RPMI8226 (cell line): ENCODE measurements at regions not wholly inside any gene's neighbourhood (a gene's known extent, or its start where the extent isn't known, plus 50 kb on each side); places are given as distances from the start of the nearest gene placed in this dataset.
"Not testable (repeated sequence)": the region's sequence is repeated elsewhere in the genome, so short reads cannot be mapped to it uniquely, and the experiment has no call there.

Experiments used
- DNase-seq: peaks from one replicate; pipeline ENCODE4 v3.0.0-alpha.2; 2015

- no peak for DNase-seq
Observed at GRCh38 chr11:25327656-25328055, 830.8 kb downstream of the LUZP2 start.

DNA sequence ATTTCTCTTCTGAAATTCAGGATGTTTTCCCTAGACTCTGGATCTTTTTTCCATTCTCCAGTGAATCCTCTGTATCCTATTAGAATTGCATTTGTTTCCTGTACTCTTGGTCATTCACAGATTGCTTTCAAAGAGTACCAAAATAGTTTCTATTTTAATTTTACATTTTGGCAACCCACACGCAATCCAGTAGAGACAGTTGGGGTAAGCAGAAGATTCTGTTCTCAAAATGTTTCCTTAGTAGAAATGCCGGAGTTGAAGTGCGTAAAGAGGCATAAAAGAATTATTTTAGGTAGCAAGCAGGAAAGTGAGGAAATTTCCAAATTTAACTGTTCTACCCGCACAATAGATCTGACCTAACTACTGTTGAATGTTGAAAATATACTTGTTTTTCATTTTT is 842.4 kb downstream of the LUZP2 start:
- no peak for DNase-seq

DNA sequence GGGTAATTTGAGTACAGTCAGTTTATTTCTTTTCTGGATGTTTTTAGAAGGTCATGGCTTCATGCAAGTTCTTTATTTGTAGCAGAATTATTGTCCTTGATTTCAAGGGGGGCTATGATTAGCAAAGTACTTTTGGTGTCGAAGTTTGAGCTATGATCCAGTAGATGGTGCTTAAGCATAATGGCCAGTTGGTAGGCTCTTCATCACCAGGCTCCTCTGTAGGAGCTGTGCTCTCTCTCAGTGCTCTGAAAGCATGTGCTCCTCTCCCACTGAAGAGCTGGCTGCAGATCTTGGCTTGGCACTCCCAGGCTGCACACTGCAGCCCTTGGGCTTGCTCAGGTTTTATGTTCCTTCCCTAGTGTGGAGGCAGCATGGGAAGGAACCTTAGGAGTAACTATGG is 852.7 kb downstream of the LUZP2 start:
- no peak for DNase-seq

DNA sequence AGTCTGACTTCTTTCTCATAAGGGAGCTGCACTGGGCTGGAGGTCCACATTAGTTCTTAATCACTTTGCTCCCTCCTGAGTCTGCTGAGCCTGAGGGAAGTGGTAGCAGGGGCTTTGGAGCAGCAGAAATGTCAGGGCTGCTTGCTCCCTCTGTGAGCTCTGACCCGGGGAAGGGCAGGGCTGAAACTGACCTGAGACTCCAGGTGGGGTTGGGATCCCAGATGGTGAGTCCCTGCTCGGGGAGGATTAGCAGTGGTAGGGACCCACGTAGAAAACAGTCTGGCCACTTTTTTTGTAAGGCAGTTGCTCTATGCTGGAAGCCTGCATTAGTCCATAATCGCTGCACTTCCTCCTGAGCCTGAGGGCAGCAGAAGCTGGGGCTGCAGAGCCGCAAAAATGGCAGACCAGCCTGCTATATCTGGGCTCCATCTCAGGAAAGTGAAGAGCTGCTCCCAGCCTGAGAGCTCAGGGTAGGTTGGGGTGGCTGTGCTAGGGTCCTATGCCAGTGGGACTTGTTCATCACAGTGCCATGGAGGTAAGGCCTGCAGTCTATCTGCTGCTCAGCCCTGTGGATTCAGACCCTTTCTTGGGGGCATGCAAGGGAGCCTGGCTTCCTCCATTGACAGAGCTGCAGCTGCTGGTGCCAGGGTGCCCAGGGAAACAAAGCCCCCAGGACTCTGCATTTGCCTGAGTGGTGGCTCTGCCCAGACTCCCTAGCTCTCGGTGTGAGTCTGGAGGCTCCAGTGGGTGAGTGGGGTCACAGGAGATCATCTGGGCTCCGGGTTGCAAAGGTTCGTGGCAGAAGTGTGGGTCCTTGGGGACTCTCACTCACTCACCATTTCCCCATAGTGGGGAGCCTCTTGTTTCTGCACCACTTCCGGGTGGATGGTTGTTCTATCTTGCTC is 854.3 kb downstream of the LUZP2 start:
- no peak for DNase-seq

GRCh38 chr11:25357133-25357532 is 860.3 kb downstream of the LUZP2 start:
- no peak for DNase-seq

GRCh38 chr11:25377466-25377865 is 880.6 kb downstream of the LUZP2 start:
- no peak for DNase-seq

- DNase-seq, result no peak
Observed at GRCh38 chr11:25396847-25397246, 900.0 kb downstream of the LUZP2 start.

DNA sequence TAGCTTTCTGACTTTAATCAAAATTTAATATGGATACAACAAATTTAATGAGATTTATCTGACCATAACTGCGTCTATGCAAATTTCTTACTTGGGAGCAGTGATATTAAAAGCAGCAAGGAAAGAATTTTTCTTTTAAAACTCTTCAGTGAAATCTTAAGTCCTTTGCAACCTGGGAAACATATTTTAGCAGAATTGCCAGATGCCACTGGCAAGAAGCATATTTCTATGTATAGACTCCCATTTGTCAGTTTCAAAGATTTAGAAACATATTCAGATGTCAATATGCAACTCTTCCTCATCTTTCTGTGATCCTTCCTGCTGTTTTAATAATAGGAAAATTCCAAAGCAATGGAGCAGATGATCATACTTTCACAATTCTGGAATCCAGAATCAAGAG is 911.3 kb downstream of the LUZP2 start:
- no peak for DNase-seq

DNA sequence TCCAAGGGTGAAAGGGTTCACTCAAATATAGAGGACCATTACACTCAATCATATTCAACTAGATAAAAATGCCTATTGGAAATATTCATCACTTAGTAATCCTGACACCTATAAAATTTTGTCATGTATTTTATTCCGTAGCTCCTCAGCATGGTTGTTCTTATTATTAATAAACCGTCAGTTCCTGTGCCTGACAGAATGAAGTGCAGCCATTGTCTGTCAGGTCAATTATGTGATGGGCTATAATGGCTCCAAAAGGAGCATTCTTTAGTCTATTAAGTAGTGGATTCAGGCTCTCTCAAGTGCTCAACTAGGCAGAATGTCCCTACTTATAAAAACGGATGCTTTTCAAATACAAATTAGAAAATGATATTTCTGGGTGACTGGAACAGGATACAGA is 916.1 kb upstream of the ANO3 start:
- no peak for DNase-seq

DNA sequence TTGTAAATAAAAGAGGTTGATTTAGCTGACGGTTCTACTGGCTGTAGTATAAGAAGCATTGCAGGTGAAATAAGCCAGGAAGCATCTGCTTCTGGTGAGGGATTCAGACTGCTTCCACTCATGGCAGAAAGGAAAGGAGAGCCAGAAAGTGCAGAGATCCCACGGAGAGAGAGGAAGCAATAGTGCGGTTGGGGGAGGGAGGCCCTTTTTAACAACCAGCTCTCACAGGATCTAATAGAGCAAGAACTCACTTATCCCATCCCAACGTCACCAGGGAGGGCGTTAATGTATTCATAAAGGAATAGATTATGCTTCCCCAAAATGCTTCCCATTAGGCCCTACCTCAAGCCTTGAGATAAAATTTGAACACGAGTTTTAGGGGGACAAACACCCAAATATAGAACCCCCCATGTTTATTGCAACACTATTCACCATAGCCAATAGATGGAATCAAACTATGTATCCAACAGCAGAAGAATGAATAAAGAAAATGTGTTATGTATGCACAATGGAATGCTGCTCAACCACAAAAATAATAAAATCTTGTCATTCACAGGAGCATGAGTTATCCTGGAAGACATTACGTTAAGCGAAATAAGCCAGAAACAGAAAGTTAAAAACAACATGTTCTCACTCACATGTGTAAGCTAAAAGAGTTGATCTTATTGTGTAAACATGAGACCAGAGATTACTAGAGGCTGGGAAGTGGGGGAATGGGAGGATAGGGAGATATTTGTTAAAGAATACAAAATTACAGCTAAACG is 908.3 kb upstream of the ANO3 start:
- no peak for DNase-seq

- DNase-seq, result no peak
Observed at GRCh38 chr11:25432376-25432775, 899.6 kb upstream of the ANO3 start.

DNA sequence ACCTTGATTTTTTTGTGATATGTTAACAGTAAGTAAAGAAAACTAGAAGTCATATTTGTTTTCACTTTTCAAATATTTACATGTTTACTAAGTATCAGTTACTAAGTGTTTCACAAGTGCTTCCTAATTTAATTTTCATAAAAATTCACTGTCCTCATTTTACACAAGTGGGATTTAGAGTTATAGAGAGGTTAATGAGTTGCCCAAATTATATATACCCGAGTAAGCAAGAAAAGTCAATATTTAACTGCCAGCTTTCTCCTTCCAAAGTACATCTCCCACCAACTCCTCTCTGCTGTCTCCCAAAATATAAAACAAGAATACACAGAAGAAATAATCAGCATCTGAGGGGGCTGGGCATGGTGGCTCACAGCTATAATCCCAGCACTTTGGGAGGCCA is 896.7 kb upstream of the ANO3 start:
- DNase-seq, result no peak

DNA sequence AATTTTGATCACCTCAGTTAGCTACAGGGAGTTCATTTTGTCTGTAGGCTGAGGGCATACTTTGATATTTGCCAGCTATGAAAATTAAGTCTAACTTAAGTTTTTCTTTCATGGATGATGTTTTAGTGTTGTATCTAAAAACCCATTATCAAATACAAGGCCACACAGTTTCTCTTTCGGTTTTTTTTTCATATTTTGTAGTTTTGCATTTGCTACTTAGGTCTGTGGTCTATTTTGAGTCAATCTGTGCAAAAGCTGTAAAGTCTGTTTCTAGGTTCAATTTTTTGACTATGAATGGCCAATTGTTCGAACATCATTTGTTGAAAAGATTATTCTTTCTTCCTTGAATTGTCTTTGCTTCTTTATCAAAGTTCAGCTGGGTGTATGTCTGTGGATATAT is 895.6 kb upstream of the ANO3 start:
- DNase-seq, result no peak

- DNase-seq, result no peak
Observed at GRCh38 chr11:25441421-25441820, 890.5 kb upstream of the ANO3 start.

DNA sequence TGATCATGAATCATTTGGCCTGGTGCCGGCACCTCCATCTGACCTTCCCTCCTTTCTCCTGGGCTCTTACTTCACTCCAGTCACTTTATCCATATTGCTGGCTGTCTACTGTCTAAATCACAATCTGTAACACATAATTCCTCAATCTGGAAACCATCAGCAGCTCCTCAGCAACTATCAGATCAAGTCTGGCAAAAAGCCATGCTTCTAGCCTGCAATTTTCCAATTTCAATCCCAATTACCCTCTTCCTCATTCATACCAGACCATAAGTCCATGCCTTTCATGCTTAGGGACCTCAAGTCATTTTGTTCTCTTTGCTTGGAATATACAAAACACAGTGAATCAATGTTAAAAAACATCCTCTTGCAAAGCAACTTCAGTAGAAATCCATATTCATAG is 882.8 kb upstream of the ANO3 start:
- DNase-seq, result no peak

DNA sequence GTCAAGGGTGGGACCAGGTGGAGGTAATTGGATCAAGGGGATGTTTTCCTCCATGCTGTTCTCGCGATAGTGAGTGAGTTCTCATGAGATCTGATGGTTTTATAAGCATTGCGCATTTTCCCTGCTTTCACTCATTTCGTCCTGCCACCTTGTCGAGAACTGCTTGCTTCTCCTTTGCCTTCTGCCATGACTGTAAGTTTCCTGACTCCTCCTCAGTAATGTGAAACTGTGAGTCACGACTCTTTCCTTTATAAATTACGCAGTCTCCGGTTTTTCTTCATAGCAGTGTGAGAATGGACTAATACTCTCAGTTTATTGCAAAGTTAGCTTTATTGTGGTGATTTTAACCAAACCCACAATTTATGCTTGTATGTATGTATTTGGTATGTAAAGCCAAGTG is 878.5 kb upstream of the ANO3 start:
- no peak for DNase-seq

GRCh38 chr11:25456211-25456610 is 875.7 kb upstream of the ANO3 start:
- no peak for DNase-seq

GRCh38 chr11:25483915-25484635 is 847.9 kb upstream of the ANO3 start:
- no peak for DNase-seq

DNA sequence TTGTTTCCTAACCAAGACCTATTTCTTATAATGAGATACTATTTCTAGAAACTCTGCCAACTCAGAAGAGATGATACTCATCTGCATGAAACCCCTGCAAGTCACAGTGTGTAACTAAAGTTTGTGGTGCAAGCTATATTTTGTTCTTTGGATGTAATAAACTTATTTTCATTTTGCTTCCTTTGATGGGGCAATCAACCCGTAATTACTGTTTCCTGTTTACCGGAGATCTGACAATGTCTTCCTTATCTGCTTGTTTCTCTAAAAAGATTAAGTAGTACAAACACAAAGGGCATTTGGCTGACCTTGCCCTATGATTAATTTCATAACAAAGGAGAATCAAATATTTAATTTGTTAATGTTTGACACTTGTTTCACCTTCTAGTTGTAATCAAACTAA is 846.6 kb upstream of the ANO3 start:
- no peak for DNase-seq

DNA sequence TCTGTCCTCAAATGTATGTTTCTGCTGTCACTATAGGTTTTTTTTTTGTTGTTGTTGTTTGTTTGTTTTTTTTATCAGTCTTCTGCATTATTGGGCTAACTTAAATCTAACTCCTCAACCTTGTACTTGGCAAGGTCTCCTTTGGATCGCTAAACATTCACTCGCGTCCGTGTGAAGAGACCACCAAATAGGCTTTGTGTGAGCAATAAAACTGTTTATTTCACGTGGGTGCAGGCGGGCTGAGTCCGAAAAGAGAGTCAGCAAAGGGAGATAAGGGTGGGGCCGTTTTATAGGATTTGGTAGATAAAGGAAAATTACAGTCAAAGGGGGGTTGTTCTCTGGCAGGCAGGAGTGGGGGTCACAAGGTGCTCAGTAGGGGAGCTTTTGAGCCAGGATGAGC is 845.6 kb upstream of the ANO3 start:
- DNase-seq, result not testable (repeated sequence)

DNA sequence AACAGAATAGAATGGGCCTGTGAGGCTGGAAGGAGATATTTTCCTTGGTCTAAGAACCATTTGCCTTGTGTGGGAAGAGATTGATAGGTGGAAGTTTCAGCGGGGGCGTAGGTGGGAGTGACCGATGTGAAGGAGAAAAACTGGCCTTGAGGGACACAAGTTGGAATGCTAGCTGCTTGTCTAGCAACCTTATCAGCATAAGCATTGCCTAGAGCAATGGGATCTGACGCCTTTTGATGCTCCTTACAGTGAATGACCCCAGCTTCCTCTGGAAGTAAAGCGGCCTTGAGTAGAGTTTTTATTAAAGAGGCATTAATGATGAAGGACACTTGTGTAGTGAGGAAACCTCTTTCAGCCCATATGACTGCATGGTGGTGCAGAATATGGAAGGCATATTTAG is 843.8 kb upstream of the ANO3 start:
- not testable (repeated sequence) for DNase-seq

- DNase-seq, result not testable (repeated sequence)
Observed at GRCh38 chr11:25501426-25501825, 830.5 kb upstream of the ANO3 start.

DNA sequence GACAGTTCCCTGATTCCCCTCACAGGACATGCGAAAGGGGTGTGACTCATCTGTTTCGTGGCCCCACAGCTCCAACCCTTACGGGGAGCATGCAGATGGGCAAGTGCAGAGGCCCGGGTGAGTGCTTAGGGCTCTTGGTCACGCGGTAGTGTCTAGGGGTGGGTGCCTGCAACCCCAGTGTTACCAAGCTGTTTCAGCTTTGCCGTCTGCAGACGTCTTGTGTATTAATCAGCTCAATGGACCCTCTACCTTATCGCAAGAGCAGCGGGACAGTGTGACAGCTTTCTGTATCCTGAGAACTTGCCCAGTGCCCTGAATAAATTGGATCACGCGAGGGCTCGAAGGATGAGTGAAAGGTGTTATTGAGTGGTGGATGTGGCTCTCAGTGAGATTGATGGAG is 816.4 kb upstream of the ANO3 start:
- no peak for DNase-seq

- no peak for DNase-seq
Observed at GRCh38 chr11:25520459-25520858, 811.5 kb upstream of the ANO3 start.
